Neural progenitor cell (in vitro differentiated cells): ENCODE measurements at regions not wholly inside any gene's neighbourhood (a gene's known extent, or its start where the extent isn't known, plus 50 kb on each side); places are given as distances from the start of the nearest gene placed in this dataset.

Experiments
- DNase-seq: peaks from one replicate; pipeline ENCODE4 v3.0.0-alpha.2; 2016; ENCODE audit warnings: low spot score
- H2AFZ ChIP-seq: fragments of 200-600 bp; sonication (generic); replicated peaks from 2 replicates; pipeline ENCODE4 v1.6.1; 2016; ENCODE audit warnings: antibody characterized with exemption
- H3F3A ChIP-seq: fragments of 200-600 bp; sonication (generic); 2 replicates; pipeline ENCODE4 v1.6.1; 2016; ENCODE audit warnings: antibody characterized with exemption, low read depth
- H3K27ac ChIP-seq: fragments of 200-600 bp; sonication (generic); 2 replicates; pipeline ENCODE4 v1.5.1; 2016; ENCODE audit warnings: mild to moderate bottlenecking
- H3K27me3 ChIP-seq: fragments of 200-600 bp; sonication (generic); 2 replicates; pipeline ENCODE4 v1.6.1; 2016; ENCODE audit warnings: mild to moderate bottlenecking, moderate library complexity
- H3K36me3 ChIP-seq: fragments of 200-600 bp; sonication (generic); 2 replicates; pipeline ENCODE4 v1.5.1; 2016
- H3K4me1 ChIP-seq: fragments of 200-600 bp; sonication (generic); 2 replicates; pipeline ENCODE4 v1.6.1; 2016; ENCODE audit warnings: mixed run types
- H3K4me2 ChIP-seq: fragments of 200-600 bp; sonication (generic); 2 replicates; pipeline ENCODE4 v1.6.1; 2016
- H3K4me3 ChIP-seq: fragments of 200-600 bp; sonication (generic); 2 replicates; pipeline ENCODE4 v1.5.1; 2016
- H3K79me2 ChIP-seq: fragments of 200-600 bp; sonication (generic); 2 replicates; pipeline ENCODE4 v1.6.1; 2016; ENCODE audit warnings: low read depth
- H3K9ac ChIP-seq: fragments of 200-600 bp; sonication (generic); 2 replicates; pipeline ENCODE4 v1.6.1; 2016
- H3K9me3 ChIP-seq: fragments of 200-600 bp; sonication (generic); 2 replicates; pipeline ENCODE4 v1.5.1; 2016; ENCODE audit warnings: low read depth
- H4K20me1 ChIP-seq: fragments of 200-600 bp; sonication (generic); 2 replicates; pipeline ENCODE4 v1.6.1; 2016; ENCODE audit warnings: low read depth
- H3K27ac Mint-ChIP-seq: 3 replicates; pipeline ENCODE4 v1.8.0; 2021; ENCODE audit warnings: mixed read lengths
- H3K27me3 Mint-ChIP-seq: 2 replicates; pipeline ENCODE4 v1.8.0; 2022; ENCODE audit warnings: low read depth, mild to moderate bottlenecking, inconsistent platforms, moderate library complexity, mixed read lengths; ENCODE audit not compliant: insufficient read depth
- H3K36me3 Mint-ChIP-seq: 3 replicates; pipeline ENCODE4 v1.8.0; 2021; ENCODE audit warnings: mixed read lengths
- H3K4me1 Mint-ChIP-seq: 3 replicates; pipeline ENCODE4 v1.8.0; 2021; ENCODE audit warnings: mixed read lengths
- H3K4me3 Mint-ChIP-seq: 3 replicates; pipeline ENCODE4 v1.8.0; 2021; ENCODE audit warnings: mild to moderate bottlenecking, moderate library complexity, mixed read lengths
- H3K9me3 Mint-ChIP-seq: 3 replicates; pipeline ENCODE4 v1.8.0; 2020; ENCODE audit warnings: mixed read lengths
- CTCF ChIP-seq: fragments of 200-600 bp; sonication (generic); IDR thresholded peaks from 2 replicates; pipeline ENCODE4 v1.5.1; 2017; ENCODE audit warnings: antibody characterized with exemption, mild to moderate bottlenecking
- EZH2 ChIP-seq: fragments of 200-600 bp; sonication (generic); IDR thresholded peaks from 2 replicates; pipeline ENCODE4 v1.6.1; 2017; ENCODE audit warnings: antibody characterized with exemption, mild to moderate bottlenecking, moderate library complexity
- EZH2phosphoT487 ChIP-seq: fragments of 200-600 bp; sonication (generic); IDR thresholded peaks from 2 replicates; pipeline ENCODE4 v1.6.1; 2017; ENCODE audit warnings: antibody characterized with exemption

- Mint-ChIP-seq H3K9me3 (peaks cover 2% of the 10 kb centered on the region), H3K4me3 (peak overlapping the region; percentile 41), H3K27ac (peak overlapping the region; percentile 85), H3K27me3 (peaks cover 8% of the 10 kb centered on the region), H3K36me3 (no peaks in the 10 kb centered on the region), H3K4me1 (peaks cover 28% of the 10 kb centered on the region)
- H3K4me1 ChIP-seq: peaks cover 27% of the 10 kb centered on the region
- H3K9me3 ChIP-seq: no peaks in the 10 kb centered on the region
- H3K4me2 ChIP-seq: peak overlapping the region; percentile 3
- no peaks in the 10 kb centered on the region for H4K20me1 ChIP-seq
- peak overlapping the region; percentile 51 for H2AFZ ChIP-seq
- H3K27me3 ChIP-seq: no peaks in the 10 kb centered on the region
- no peak overlapping the region for H3K27ac ChIP-seq
- H3K9ac ChIP-seq: no peak overlapping the region
- no peaks in the 10 kb centered on the region for H3K36me3 ChIP-seq
- TF ChIP-seq EZH2phosphoT487 (no peak), EZH2 (no peak), CTCF (no peak)
- no peak overlapping the region for H3K4me3 ChIP-seq
- peaks cover 11% of the 10 kb centered on the region for H3F3A ChIP-seq
- peak; percentile 51 for DNase-seq
- H3K79me2 ChIP-seq: no peaks in the 10 kb centered on the region
Measured at GRCh38 chr6:90403489-90404381, 107.1 kb upstream of the BACH2 start.

GRCh38 chr6:90402831-90403192 is 106.2 kb upstream of the BACH2 start:
- no peak overlapping the region for H2AFZ ChIP-seq
- H3K9me3 Mint-ChIP-seq: peaks cover 2% of the 10 kb centered on the region
- TF ChIP-seq EZH2phosphoT487: no peak
- no peak for TF ChIP-seq EZH2
- no peak for TF ChIP-seq CTCF

DNA sequence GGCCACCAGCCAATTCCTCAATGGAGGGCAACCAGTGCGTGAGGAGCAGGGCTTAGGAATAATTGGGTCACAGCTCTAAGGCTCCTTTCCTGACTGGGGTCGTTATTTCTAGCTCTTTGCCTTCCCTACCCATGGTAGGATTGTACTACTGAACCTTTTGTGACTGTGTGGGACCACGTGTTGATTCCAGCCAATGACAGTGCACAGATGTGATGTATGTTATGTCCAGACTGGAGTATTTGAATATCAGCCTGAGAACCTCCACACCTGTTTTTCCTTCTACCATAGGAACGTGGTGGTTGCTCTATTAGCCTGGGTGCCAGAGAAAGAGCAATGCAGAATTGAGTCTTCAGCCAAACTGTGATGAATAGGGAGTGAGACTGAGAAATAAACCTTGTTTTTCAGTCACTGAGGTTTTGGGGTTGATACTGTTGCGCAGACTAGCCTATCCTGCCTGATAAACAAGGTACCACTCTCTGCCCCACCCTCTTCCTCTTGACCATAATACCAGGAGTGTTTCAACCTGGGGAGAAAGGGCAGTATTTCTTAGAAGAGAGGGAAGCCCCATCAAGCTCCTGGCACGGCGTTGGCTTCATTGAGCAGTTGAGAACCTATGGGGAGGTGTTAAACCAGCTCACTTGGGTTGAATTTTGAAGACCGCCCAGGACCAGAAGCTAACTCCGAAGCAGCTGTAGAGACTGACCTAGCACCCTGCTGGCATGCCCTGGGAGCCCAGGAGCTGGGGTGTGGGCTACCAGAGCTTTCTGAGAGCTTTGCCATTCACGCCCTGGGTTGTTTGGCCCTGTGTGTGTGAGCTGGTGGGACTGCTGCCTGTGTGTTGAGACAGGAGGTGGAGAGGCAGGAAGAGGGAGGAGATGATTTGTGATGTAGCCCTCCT is 105.5 kb upstream of the BACH2 start:
- Histone ChIP-seq H3K27ac (no peak overlapping the region), H3K4me1 (peaks cover 27% of the 10 kb centered on the region), H4K20me1 (no peaks in the 10 kb centered on the region), H3K27me3 (no peaks in the 10 kb centered on the region), H3K4me3 (no peak overlapping the region), H3K9me3 (no peaks in the 10 kb centered on the region), H2AFZ (no peak overlapping the region), H3F3A (peaks cover 10% of the 10 kb centered on the region), H3K9ac (no peak overlapping the region), H3K79me2 (no peaks in the 10 kb centered on the region), H3K36me3 (no peaks in the 10 kb centered on the region), H3K4me2 (no peak overlapping the region)
- no peak for DNase-seq
- Mint-ChIP-seq H3K4me3 (no peak overlapping the region), H3K27me3 (peaks cover 8% of the 10 kb centered on the region), H3K9me3 (no peaks in the 10 kb centered on the region), H3K27ac (no peak overlapping the region), H3K36me3 (no peaks in the 10 kb centered on the region), H3K4me1 (peaks cover 38% of the 10 kb centered on the region)
- no peak for TF ChIP-seq EZH2
- no peak for TF ChIP-seq CTCF
- no peak for TF ChIP-seq EZH2phosphoT487

More at GRCh38 chr6:90402831-90403192, 106.2 kb upstream of the BACH2 start:
- Histone ChIP-seq H3K9me3 (no peaks in the 10 kb centered on the region), H3F3A (peaks cover 11% of the 10 kb centered on the region), H3K27me3 (no peaks in the 10 kb centered on the region), H3K4me3 (no peak overlapping the region), H3K79me2 (no peaks in the 10 kb centered on the region), H3K4me1 (peaks cover 27% of the 10 kb centered on the region), H3K9ac (no peak overlapping the region), H4K20me1 (no peaks in the 10 kb centered on the region), H3K27ac (no peak overlapping the region), H3K4me2 (no peak overlapping the region), H3K36me3 (no peaks in the 10 kb centered on the region)
- Mint-ChIP-seq H3K4me1 (peaks cover 33% of the 10 kb centered on the region), H3K27ac (no peak overlapping the region), H3K36me3 (no peaks in the 10 kb centered on the region), H3K4me3 (no peak overlapping the region), H3K27me3 (peaks cover 8% of the 10 kb centered on the region)
- DNase-seq: no peak
